WTC11 (cell line): ENCODE measurements at regions not wholly inside any gene's neighbourhood (a gene's known extent, or its start where the extent isn't known, plus 50 kb on each side); places are given as distances from the start of the nearest gene placed in this dataset.

Source experiments
- AR ChIP-seq: fragments of 250-450 bp; sonication (Bioruptor Pico); IDR thresholded peaks from 2 replicates; pipeline ENCODE4 v1.9.0; 2021; ENCODE audit warnings: mild to moderate bottlenecking
- ATF1 ChIP-seq: sonication (generic); formaldehyde crosslinking; IDR thresholded peaks from 2 replicates; pipeline ENCODE4 v1.8.1; 2023; ENCODE audit warnings: mild to moderate bottlenecking, moderate library complexity, missing genetic modification reagents
- ATF6 ChIP-seq: sonication (generic); formaldehyde crosslinking; IDR thresholded peaks from 2 replicates; pipeline ENCODE4 v1.8.1; 2023; ENCODE audit warnings: mild to moderate bottlenecking, missing genetic modification reagents
- CTCF ChIP-seq: fragments of 200-600 bp; IDR thresholded peaks from 2 replicates; pipeline ENCODE4 v1.8.0; 2022; ENCODE audit warnings: antibody characterized with exemption
- ETV6 ChIP-seq: sonication (generic); formaldehyde crosslinking; IDR thresholded peaks from 2 replicates; pipeline ENCODE4 v1.8.1; 2022; ENCODE audit warnings: mild to moderate bottlenecking, missing genetic modification reagents
- FOXP1 ChIP-seq: sonication (generic); formaldehyde crosslinking; IDR thresholded peaks from 2 replicates; pipeline ENCODE4 v1.8.0; 2022; ENCODE audit warnings: missing genetic modification reagents, mild to moderate bottlenecking, moderate library complexity, borderline replicate concordance
- JUN ChIP-seq: sonication (generic); formaldehyde crosslinking; IDR thresholded peaks from 2 replicates; pipeline ENCODE4 v1.8.0; 2023; ENCODE audit warnings: mild to moderate bottlenecking, missing genetic modification reagents
- SP1 ChIP-seq: sonication (generic); formaldehyde crosslinking; conservative IDR thresholded peaks from 2 replicates; pipeline ENCODE4 v1.8.1; 2022; ENCODE audit warnings: missing genetic modification reagents
- TF ChIP-seq, protein P1 (sequence below): sonication (generic); formaldehyde crosslinking; IDR thresholded peaks from 2 replicates; pipeline ENCODE4 v1.8.1; 2023; ENCODE audit warnings: mild to moderate bottlenecking, missing genetic modification reagents

DNA sequence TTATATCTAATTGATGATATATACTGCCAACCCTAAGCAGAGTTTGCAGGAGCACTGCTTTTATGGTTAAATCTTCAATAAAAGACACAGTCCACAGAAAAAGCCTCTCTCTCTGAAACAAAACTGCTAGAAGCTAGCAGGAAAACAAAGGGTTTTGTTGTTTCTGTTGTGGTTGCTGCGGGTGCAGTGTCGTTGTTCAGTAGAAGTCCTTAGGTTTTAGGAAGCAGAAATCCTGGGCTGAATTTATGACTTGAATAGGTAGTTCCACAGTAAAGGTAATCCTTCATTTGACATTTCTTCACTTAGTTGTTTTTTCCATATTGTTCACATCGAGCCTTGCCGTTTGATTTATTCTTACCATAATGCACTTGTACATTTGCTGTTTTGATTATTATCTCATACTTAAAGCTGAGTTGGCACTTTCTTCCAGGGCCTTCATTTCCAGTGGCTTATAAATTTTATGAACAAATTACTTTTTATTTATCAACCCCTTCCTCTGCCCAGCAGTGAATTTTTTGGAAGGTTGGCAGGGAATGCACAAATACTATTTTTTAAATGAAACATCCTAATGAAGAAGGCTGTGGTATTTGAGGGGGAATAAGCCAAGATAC is 209.6 kb upstream of the SLC30A5 start:
- TF ChIP-seq CTCF (no peak), FOXP1 (CRISPR knock-in tag) (no peak), JUN (CRISPR knock-in tag) (no peak), SP1 (no peak), ETV6 (CRISPR knock-in tag) (no peak), AR (CRISPR knock-in tag) (no peak), ATF1 (CRISPR knock-in tag) (no peak), ATF6 (no peak)
- TF ChIP-seq, protein P1, sequence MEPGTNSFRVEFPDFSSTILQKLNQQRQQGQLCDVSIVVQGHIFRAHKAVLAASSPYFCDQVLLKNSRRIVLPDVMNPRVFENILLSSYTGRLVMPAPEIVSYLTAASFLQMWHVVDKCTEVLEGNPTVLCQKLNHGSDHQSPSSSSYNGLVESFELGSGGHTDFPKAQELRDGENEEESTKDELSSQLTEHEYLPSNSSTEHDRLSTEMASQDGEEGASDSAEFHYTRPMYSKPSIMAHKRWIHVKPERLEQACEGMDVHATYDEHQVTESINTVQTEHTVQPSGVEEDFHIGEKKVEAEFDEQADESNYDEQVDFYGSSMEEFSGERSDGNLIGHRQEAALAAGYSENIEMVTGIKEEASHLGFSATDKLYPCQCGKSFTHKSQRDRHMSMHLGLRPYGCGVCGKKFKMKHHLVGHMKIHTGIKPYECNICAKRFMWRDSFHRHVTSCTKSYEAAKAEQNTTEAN (CRISPR knock-in tag), result no peak
